Panc1 (cell line): ENCODE measurements at regions not wholly inside any gene's neighbourhood (a gene's known extent, or its start where the extent isn't known, plus 50 kb on each side); places are given as distances from the start of the nearest gene placed in this dataset.

Experiments used
- CTCF ChIP-seq: fragments of 450-650 bp; IDR thresholded peaks from 2 replicates; pipeline ENCODE4 v1.5.1; 2017; ENCODE audit warnings: mild to moderate bottlenecking
- POLR2AphosphoS5 ChIP-seq: IDR thresholded peaks from 2 replicates; pipeline ENCODE4 v1.6.1; 2012; ENCODE audit warnings: mild to moderate bottlenecking, low read depth, low read length, moderate library complexity
- SIN3A ChIP-seq: IDR thresholded peaks from 2 replicates; pipeline ENCODE4 v1.6.1; 2012; ENCODE audit warnings: low read depth, mild to moderate bottlenecking, low read length, moderate library complexity, borderline replicate concordance; ENCODE audit not compliant: insufficient read depth
- TCF7L2 ChIP-seq: IDR thresholded peaks from 2 replicates; pipeline ENCODE4 v1.6.1; 2011; ENCODE audit warnings: mild to moderate bottlenecking, low read depth, low read length, inconsistent platforms

GRCh38 chr6:141682391-141682790, 450.3 kb upstream of the GJE1 start:
- TF ChIP-seq CTCF (no peak), TCF7L2 (no peak), POLR2AphosphoS5 (no peak), SIN3A (no peak)
